ENCODE measurements at regions not wholly inside any gene's neighbourhood (a gene's known extent, or its start where the extent isn't known, plus 50 kb on each side); places are given as distances from the start of the nearest gene placed in this dataset.

GRCh38 chr14:71824816-71825215, 107.4 kb upstream of the RGS6 start:
- TF ChIP-seq, protein P1, sequence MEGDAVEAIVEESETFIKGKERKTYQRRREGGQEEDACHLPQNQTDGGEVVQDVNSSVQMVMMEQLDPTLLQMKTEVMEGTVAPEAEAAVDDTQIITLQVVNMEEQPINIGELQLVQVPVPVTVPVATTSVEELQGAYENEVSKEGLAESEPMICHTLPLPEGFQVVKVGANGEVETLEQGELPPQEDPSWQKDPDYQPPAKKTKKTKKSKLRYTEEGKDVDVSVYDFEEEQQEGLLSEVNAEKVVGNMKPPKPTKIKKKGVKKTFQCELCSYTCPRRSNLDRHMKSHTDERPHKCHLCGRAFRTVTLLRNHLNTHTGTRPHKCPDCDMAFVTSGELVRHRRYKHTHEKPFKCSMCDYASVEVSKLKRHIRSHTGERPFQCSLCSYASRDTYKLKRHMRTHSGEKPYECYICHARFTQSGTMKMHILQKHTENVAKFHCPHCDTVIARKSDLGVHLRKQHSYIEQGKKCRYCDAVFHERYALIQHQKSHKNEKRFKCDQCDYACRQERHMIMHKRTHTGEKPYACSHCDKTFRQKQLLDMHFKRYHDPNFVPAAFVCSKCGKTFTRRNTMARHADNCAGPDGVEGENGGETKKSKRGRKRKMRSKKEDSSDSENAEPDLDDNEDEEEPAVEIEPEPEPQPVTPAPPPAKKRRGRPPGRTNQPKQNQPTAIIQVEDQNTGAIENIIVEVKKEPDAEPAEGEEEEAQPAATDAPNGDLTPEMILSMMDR (conservative IDR thresholded peaks at IDR 0.05; ENCODE audit: low read depth, low read length), result no peak
- TF ChIP-seq RFX5 (IDR thresholded peaks at IDR 0.05; ENCODE audit: low read depth, low read length) (no peak), POLR2A (IDR thresholded peaks at IDR 0.05; ENCODE audit: low read depth, low read length) (no peak), BHLHE40 (IDR thresholded peaks at IDR 0.05; ENCODE audit: low read depth, low read length) (no peak), SMC3 (IDR thresholded peaks at IDR 0.05; ENCODE audit: low read depth, low read length) (no peak), USF2 (IDR thresholded peaks at IDR 0.05; ENCODE audit: low read depth, low read length) (no peak), CEBPB (IDR thresholded peaks at IDR 0.05; ENCODE audit: low read depth, low read length) (no peak), RAD21 (IDR thresholded peaks at IDR 0.05; ENCODE audit: low read length) (no peak), MAZ (IDR thresholded peaks at IDR 0.05; ENCODE audit: borderline replicate concordance, low read depth, low read length) (no peak), MAFK (IDR thresholded peaks at IDR 0.05; ENCODE audit: low read depth, low read length) (no peak), CHD1 (IDR thresholded peaks at IDR 0.05; ENCODE audit: low read depth, low read length) (no peak), RCOR1 (IDR thresholded peaks at IDR 0.05; ENCODE audit: insufficient replicate concordance, low read length) (no peak), MXI1 (IDR thresholded peaks at IDR 0.05; ENCODE audit: borderline replicate concordance, low read depth, low read length) (no peak), NFE2L2 (IDR thresholded peaks at IDR 0.05; ENCODE audit: low read depth, low read length) (no peak)
